ENCODE measurements at regions not wholly inside any gene's neighbourhood (a gene's known extent, or its start where the extent isn't known, plus 50 kb on each side); places are given as distances from the start of the nearest gene placed in this dataset.

- Histone ChIP-seq H3K4me3 (ENCODE audit: low read depth in 1 of 3, low read length in 3 of 3) (no peak overlapping the region), H3K4me1 (ENCODE audit: control insufficient read depth in 3 of 3, insufficient read depth in 2 of 3, low read depth in 1 of 3, low read length in 2 of 3) (no peaks in the 10 kb centered on the region), H3K27me3 (ENCODE audit: control insufficient read depth in 3 of 3, insufficient read depth in 3 of 3, low read length in 3 of 3) (no peaks in the 10 kb centered on the region), H3K27ac (ENCODE audit: low read depth in 1 of 3, low read length in 2 of 3) (no peak overlapping the region), H3K36me3 (ENCODE audit: control insufficient read depth in 3 of 3, insufficient read depth in 2 of 3, low read depth in 1 of 3, low read length in 3 of 3) (no peaks in the 10 kb centered on the region), H3K9me3 (ENCODE audit: control insufficient read depth in 2 of 2, insufficient read depth in 1 of 2, low read depth in 1 of 2, low read length in 1 of 2) (no peaks in the 10 kb centered on the region)
- WGBS, 3 donors, result 74 to 85% (median 76%) methylated on average over 8 of the region's 8 CpGs
- DNase-seq (no peak), FAIRE-seq (no peak)
Observed at GRCh38 chr11:69411257-69411924, 70.1 kb upstream of the LINC01488 start.

GRCh38 chr11:69413015-69413801 lies 68.3 kb upstream of the LINC01488 start:
- FAIRE-seq (no peak), DNase-seq (no peak)
- peaks cover 0 to 5% (median 0%) of the 10 kb centered on the region in 3 donors for H3K4me1 ChIP-seq (ENCODE audit: control insufficient read depth in 3 of 3, insufficient read depth in 2 of 3, low read depth in 1 of 3, low read length in 2 of 3)
- no peaks in the 10 kb centered on the region for H3K9me3 ChIP-seq (ENCODE audit: control insufficient read depth in 2 of 2, insufficient read depth in 1 of 2, low read depth in 1 of 2, low read length in 1 of 2)
- H3K4me3 ChIP-seq (ENCODE audit: low read depth in 1 of 3, low read length in 3 of 3), result no peak overlapping the region
- WGBS, 3 donors, result 76 to 90% (median 80%) methylated on average over 16 of the region's 16 CpGs
- no peaks in the 10 kb centered on the region for H3K36me3 ChIP-seq (ENCODE audit: control insufficient read depth in 3 of 3, insufficient read depth in 2 of 3, low read depth in 1 of 3, low read length in 3 of 3)
- no peak overlapping the region for H3K27ac ChIP-seq (ENCODE audit: low read depth in 1 of 3, low read length in 2 of 3)
- H3K27me3 ChIP-seq (ENCODE audit: control insufficient read depth in 3 of 3, insufficient read depth in 3 of 3, low read length in 3 of 3), result no peaks in the 10 kb centered on the region

- FAIRE-seq, result no peak
- WGBS, 3 donors, result 93 to 95% (median 94%) methylated on average over 4 of the region's 4 CpGs
- no peaks in the 10 kb centered on the region for H3K9me3 ChIP-seq (ENCODE audit: control insufficient read depth in 2 of 2, insufficient read depth in 1 of 2, low read depth in 1 of 2, low read length in 1 of 2)
Observed at GRCh38 chr11:69413993-69414392, 67.5 kb upstream of the LINC01488 start.

GRCh38 chr11:69414773-69415187 lies 66.7 kb upstream of the LINC01488 start:
- Histone ChIP-seq H3K4me1 (ENCODE audit: control insufficient read depth in 3 of 3, insufficient read depth in 2 of 3, low read depth in 1 of 3, low read length in 2 of 3) (peaks cover 0 to 5% (median 0%) of the 10 kb centered on the region in 3 donors), H3K27me3 (ENCODE audit: control insufficient read depth in 3 of 3, insufficient read depth in 3 of 3, low read length in 3 of 3) (no peaks in the 10 kb centered on the region), H3K36me3 (ENCODE audit: control insufficient read depth in 3 of 3, insufficient read depth in 2 of 3, low read depth in 1 of 3, low read length in 3 of 3) (no peaks in the 10 kb centered on the region), H3K9me3 (ENCODE audit: control insufficient read depth in 2 of 2, insufficient read depth in 1 of 2, low read depth in 1 of 2, low read length in 1 of 2) (no peaks in the 10 kb centered on the region), H3K4me3 (ENCODE audit: low read depth in 1 of 3, low read length in 3 of 3) (no peak overlapping the region), H3K27ac (ENCODE audit: low read depth in 1 of 3, low read length in 2 of 3) (no peak overlapping the region)
- WGBS, 3 donors, result 71 to 86% (median 80%) methylated on average over 14 of the region's 14 CpGs
- DNase-seq (no peak), FAIRE-seq (no peak)

More at GRCh38 chr11:69413993-69414392, 67.5 kb upstream of the LINC01488 start:
- no peak for DNase-seq
- Histone ChIP-seq H3K27ac (ENCODE audit: low read depth in 1 of 3, low read length in 2 of 3) (no peak overlapping the region), H3K4me1 (ENCODE audit: control insufficient read depth in 3 of 3, insufficient read depth in 2 of 3, low read depth in 1 of 3, low read length in 2 of 3) (peaks cover 0 to 5% (median 0%) of the 10 kb centered on the region in 3 donors), H3K36me3 (ENCODE audit: control insufficient read depth in 3 of 3, insufficient read depth in 2 of 3, low read depth in 1 of 3, low read length in 3 of 3) (no peaks in the 10 kb centered on the region), H3K27me3 (ENCODE audit: control insufficient read depth in 3 of 3, insufficient read depth in 3 of 3, low read length in 3 of 3) (no peaks in the 10 kb centered on the region), H3K4me3 (ENCODE audit: low read depth in 1 of 3, low read length in 3 of 3) (no peak overlapping the region)

GRCh38 chr11:69415411-69416142 lies 65.9 kb upstream of the LINC01488 start:
- Histone ChIP-seq H3K27ac (ENCODE audit: low read depth in 1 of 3, low read length in 2 of 3) (no peak overlapping the region), H3K4me1 (ENCODE audit: control insufficient read depth in 3 of 3, insufficient read depth in 2 of 3, low read depth in 1 of 3, low read length in 2 of 3) (peaks cover 0 to 5% (median 0%) of the 10 kb centered on the region in 3 donors), H3K27me3 (ENCODE audit: control insufficient read depth in 3 of 3, insufficient read depth in 3 of 3, low read length in 3 of 3) (no peaks in the 10 kb centered on the region), H3K9me3 (ENCODE audit: control insufficient read depth in 2 of 2, insufficient read depth in 1 of 2, low read depth in 1 of 2, low read length in 1 of 2) (no peaks in the 10 kb centered on the region), H3K4me3 (ENCODE audit: low read depth in 1 of 3, low read length in 3 of 3) (no peak overlapping the region), H3K36me3 (ENCODE audit: control insufficient read depth in 3 of 3, insufficient read depth in 2 of 3, low read depth in 1 of 3, low read length in 3 of 3) (no peaks in the 10 kb centered on the region)
- WGBS, 3 donors, result 75 to 85% (median 80%) methylated on average over 11 to 12 of the region's 12 CpGs
- no peak for DNase-seq
- no peak for FAIRE-seq

- FAIRE-seq (no peak), DNase-seq (no peak)
- Histone ChIP-seq H3K9me3 (ENCODE audit: control insufficient read depth in 2 of 2, insufficient read depth in 1 of 2, low read depth in 1 of 2, low read length in 1 of 2) (no peaks in the 10 kb centered on the region), H3K27ac (ENCODE audit: low read depth in 1 of 3, low read length in 2 of 3) (no peak overlapping the region), H3K36me3 (ENCODE audit: control insufficient read depth in 3 of 3, insufficient read depth in 2 of 3, low read depth in 1 of 3, low read length in 3 of 3) (no peaks in the 10 kb centered on the region), H3K4me1 (ENCODE audit: control insufficient read depth in 3 of 3, insufficient read depth in 2 of 3, low read depth in 1 of 3, low read length in 2 of 3) (peaks cover 0 to 5% (median 0%) of the 10 kb centered on the region in 3 donors), H3K4me3 (ENCODE audit: low read depth in 1 of 3, low read length in 3 of 3) (no peak overlapping the region), H3K27me3 (ENCODE audit: control insufficient read depth in 3 of 3, insufficient read depth in 3 of 3, low read length in 3 of 3) (no peaks in the 10 kb centered on the region)
- 69 to 89% (median 87%) methylated on average over 14 of the region's 14 CpGs for WGBS, 3 donors
Observed at GRCh38 chr11:69416143-69416515, 65.3 kb upstream of the LINC01488 start.

GRCh38 chr11:69416762-69417698 lies 64.4 kb upstream of the LINC01488 start:
- peak overlapping the region in 1 of 3 donors; percentile 18 for H3K27ac ChIP-seq (ENCODE audit: low read depth in 1 of 3, low read length in 2 of 3)
- H3K27me3 ChIP-seq (ENCODE audit: control insufficient read depth in 3 of 3, insufficient read depth in 3 of 3, low read length in 3 of 3), result no peaks in the 10 kb centered on the region
- H3K4me3 ChIP-seq (ENCODE audit: low read depth in 1 of 3, low read length in 3 of 3), result no peak overlapping the region
- no peaks in the 10 kb centered on the region for H3K9me3 ChIP-seq (ENCODE audit: control insufficient read depth in 2 of 2, insufficient read depth in 1 of 2, low read depth in 1 of 2, low read length in 1 of 2)
- FAIRE-seq (no peak), DNase-seq (peak in 1 of 2 donors; percentile 39)
- H3K4me1 ChIP-seq (ENCODE audit: control insufficient read depth in 3 of 3, insufficient read depth in 2 of 3, low read depth in 1 of 3, low read length in 2 of 3), result peaks cover 0 to 5% (median 0%) of the 10 kb centered on the region in 3 donors
- WGBS, 3 donors, result 62 to 79% (median 74%) methylated on average over 27 of the region's 27 CpGs
- no peaks in the 10 kb centered on the region for H3K36me3 ChIP-seq (ENCODE audit: control insufficient read depth in 3 of 3, insufficient read depth in 2 of 3, low read depth in 1 of 3, low read length in 3 of 3)

All from small intestine (tissue), 7 donors.